GM11168 (cell line): ENCODE measurements at regions not wholly inside any gene's neighbourhood (a gene's known extent, or its start where the extent isn't known, plus 50 kb on each side); places are given as distances from the start of the nearest gene placed in this dataset.

ENCODE experiments used
- in situ Hi-C: fragments of 300-500 bp; cut with MboI; formaldehyde crosslinking; loops from one replicate; pipeline ENCODE4 v1.12.0; 2022; ENCODE audit warnings: low sequenced_read_pairs; ENCODE audit not compliant: unreplicated experiment

GRCh38 chr4:120130786-120131185, 64.1 kb upstream of the MAD2L1 start:
- in situ Hi-C loops, result no loop called here
